ENCODE measurements at regions not wholly inside any gene's neighbourhood (a gene's known extent, or its start where the extent isn't known, plus 50 kb on each side); places are given as distances from the start of the nearest gene placed in this dataset.

- no peak for TF ChIP-seq EZH2 (IDR thresholded peaks at IDR 0.05; ENCODE audit: low read depth, unreplicated experiment)
- TF ChIP-seq, protein P1, sequence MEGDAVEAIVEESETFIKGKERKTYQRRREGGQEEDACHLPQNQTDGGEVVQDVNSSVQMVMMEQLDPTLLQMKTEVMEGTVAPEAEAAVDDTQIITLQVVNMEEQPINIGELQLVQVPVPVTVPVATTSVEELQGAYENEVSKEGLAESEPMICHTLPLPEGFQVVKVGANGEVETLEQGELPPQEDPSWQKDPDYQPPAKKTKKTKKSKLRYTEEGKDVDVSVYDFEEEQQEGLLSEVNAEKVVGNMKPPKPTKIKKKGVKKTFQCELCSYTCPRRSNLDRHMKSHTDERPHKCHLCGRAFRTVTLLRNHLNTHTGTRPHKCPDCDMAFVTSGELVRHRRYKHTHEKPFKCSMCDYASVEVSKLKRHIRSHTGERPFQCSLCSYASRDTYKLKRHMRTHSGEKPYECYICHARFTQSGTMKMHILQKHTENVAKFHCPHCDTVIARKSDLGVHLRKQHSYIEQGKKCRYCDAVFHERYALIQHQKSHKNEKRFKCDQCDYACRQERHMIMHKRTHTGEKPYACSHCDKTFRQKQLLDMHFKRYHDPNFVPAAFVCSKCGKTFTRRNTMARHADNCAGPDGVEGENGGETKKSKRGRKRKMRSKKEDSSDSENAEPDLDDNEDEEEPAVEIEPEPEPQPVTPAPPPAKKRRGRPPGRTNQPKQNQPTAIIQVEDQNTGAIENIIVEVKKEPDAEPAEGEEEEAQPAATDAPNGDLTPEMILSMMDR (conservative IDR thresholded peaks at IDR 0.05; ENCODE audit: low read depth in 2 of 2): no peak
- TF ChIP-seq POLR2AphosphoS5 (IDR thresholded peaks at IDR 0.05; ENCODE audit: low read depth): no peak
Observed at GRCh38 chr3:83034806-83035703, 1273.6 kb upstream of the GBE1 start.
